ENCODE measurements at regions not wholly inside any gene's neighbourhood (a gene's known extent, or its start where the extent isn't known, plus 50 kb on each side); places are given as distances from the start of the nearest gene placed in this dataset.

- DNase-seq: no peak
- Histone ChIP-seq H2AFZ (ENCODE audit: low read length) (no peak overlapping the region), H3K4me3 (ENCODE audit: low read length) (no peak overlapping the region), H3K27me3 (replicated peaks; ENCODE audit: insufficient read depth, low read length) (no peaks in the 10 kb centered on the region), H3K9me3 (replicated peaks; ENCODE audit: insufficient read depth, low read length) (no peaks in the 10 kb centered on the region), H4K20me1 (ENCODE audit: insufficient read depth, low read length) (no peaks in the 10 kb centered on the region), H3K27ac (ENCODE audit: low read length) (no peak overlapping the region), H3F3A (ENCODE audit: insufficient read depth, low read length) (no peaks in the 10 kb centered on the region), H3K4me1 (ENCODE audit: low read length) (no peaks in the 10 kb centered on the region), H3K36me3 (replicated peaks; ENCODE audit: insufficient read depth, low read length) (no peaks in the 10 kb centered on the region), H3K4me2 (ENCODE audit: low read depth, low read length) (no peak overlapping the region), H3K9me2 (replicated peaks; ENCODE audit: insufficient read depth, low read length) (no peaks in the 10 kb centered on the region), H3K9ac (ENCODE audit: low read length) (no peak overlapping the region), H3K79me2 (ENCODE audit: low read length) (no peaks in the 10 kb centered on the region)
- TF ChIP-seq EZH2phosphoT487 (IDR thresholded peaks at IDR 0.05; ENCODE audit: low read length): no peak
- no peak for TF ChIP-seq EZH2 (optimal IDR thresholded peaks at IDR 0.05; ENCODE audit: low read depth, low read length)
- TF ChIP-seq, protein P1, sequence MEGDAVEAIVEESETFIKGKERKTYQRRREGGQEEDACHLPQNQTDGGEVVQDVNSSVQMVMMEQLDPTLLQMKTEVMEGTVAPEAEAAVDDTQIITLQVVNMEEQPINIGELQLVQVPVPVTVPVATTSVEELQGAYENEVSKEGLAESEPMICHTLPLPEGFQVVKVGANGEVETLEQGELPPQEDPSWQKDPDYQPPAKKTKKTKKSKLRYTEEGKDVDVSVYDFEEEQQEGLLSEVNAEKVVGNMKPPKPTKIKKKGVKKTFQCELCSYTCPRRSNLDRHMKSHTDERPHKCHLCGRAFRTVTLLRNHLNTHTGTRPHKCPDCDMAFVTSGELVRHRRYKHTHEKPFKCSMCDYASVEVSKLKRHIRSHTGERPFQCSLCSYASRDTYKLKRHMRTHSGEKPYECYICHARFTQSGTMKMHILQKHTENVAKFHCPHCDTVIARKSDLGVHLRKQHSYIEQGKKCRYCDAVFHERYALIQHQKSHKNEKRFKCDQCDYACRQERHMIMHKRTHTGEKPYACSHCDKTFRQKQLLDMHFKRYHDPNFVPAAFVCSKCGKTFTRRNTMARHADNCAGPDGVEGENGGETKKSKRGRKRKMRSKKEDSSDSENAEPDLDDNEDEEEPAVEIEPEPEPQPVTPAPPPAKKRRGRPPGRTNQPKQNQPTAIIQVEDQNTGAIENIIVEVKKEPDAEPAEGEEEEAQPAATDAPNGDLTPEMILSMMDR (IDR thresholded peaks at IDR 0.05; ENCODE audit: low read length): no peak
Measured at GRCh38 chr16:87127766-87128147, 189.4 kb downstream of the C16orf95 start.

- no peak for TF ChIP-seq EZH2 (optimal IDR thresholded peaks at IDR 0.05; ENCODE audit: low read depth, low read length)
- TF ChIP-seq, protein P1 (IDR thresholded peaks at IDR 0.05; ENCODE audit: low read length): no peak
- no peak for TF ChIP-seq EZH2phosphoT487 (IDR thresholded peaks at IDR 0.05; ENCODE audit: low read length)
- Histone ChIP-seq H3K79me2 (ENCODE audit: low read length) (no peaks in the 10 kb centered on the region), H3K27ac (ENCODE audit: low read length) (no peak overlapping the region), H3K4me2 (ENCODE audit: low read depth, low read length) (no peak overlapping the region), H4K20me1 (ENCODE audit: insufficient read depth, low read length) (no peaks in the 10 kb centered on the region), H3K9ac (ENCODE audit: low read length) (no peak overlapping the region), H3K36me3 (replicated peaks; ENCODE audit: insufficient read depth, low read length) (no peaks in the 10 kb centered on the region), H3K9me3 (replicated peaks; ENCODE audit: insufficient read depth, low read length) (no peaks in the 10 kb centered on the region), H3K4me1 (ENCODE audit: low read length) (no peaks in the 10 kb centered on the region), H2AFZ (ENCODE audit: low read length) (no peak overlapping the region), H3K9me2 (replicated peaks; ENCODE audit: insufficient read depth, low read length) (no peaks in the 10 kb centered on the region), H3F3A (ENCODE audit: insufficient read depth, low read length) (no peaks in the 10 kb centered on the region), H3K4me3 (ENCODE audit: low read length) (no peak overlapping the region), H3K27me3 (replicated peaks; ENCODE audit: insufficient read depth, low read length) (no peaks in the 10 kb centered on the region)
- no peak for DNase-seq
Measured at GRCh38 chr16:87129771-87130170, 187.4 kb downstream of the C16orf95 start.

DNA sequence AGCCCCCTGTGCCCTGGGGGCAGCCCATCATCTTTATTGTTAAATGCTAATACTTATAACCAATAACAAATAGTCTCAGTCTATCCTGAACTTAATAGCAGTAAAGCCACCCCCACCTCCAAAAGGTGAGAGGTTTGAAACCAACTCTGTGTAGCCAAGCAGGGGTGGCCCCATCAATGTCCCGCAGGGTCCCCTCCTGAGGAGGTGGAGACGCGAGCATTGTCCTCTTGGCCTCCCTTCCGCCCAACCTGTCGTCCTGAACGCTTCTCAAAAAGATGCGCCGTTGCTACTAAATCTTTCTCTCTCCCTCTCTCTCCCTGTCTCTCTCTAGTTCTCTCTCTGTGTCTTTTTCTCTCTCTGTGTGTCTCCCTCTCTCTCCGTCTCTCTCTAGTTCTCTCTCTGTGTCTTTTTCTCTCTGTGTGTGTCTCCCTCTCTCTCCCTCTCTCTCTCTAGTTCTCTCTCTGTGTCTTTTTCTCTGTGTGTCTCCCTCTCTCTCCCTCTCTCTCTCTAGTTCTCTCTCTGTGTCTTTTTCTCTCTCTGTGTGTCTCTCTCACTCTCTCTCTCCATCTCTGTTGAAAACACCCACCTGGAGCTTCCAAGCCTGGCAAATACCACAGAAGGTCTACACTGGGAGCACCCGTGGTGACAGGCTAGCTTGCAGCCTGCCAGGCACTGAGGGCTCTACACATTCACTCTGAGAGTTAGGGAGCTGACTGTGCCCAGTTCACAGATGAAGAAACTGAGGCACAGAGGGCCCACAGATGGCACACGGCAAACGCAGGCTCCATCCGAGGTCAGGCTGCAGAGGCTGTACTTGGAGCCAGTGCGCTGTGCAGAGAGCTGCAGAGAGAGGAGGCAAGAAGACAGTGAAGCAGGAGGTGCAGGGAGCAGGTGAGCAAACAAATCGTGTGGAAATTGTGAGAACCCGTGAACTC, 185.9 kb downstream of the C16orf95 start:
- Histone ChIP-seq H3K27ac (ENCODE audit: low read length) (no peak overlapping the region), H3K9me3 (replicated peaks; ENCODE audit: insufficient read depth, low read length) (no peaks in the 10 kb centered on the region), H3K79me2 (ENCODE audit: low read length) (no peaks in the 10 kb centered on the region), H3K9me2 (replicated peaks; ENCODE audit: insufficient read depth, low read length) (no peaks in the 10 kb centered on the region), H3K4me2 (ENCODE audit: low read depth, low read length) (no peak overlapping the region), H3K36me3 (replicated peaks; ENCODE audit: insufficient read depth, low read length) (no peaks in the 10 kb centered on the region), H3K4me1 (ENCODE audit: low read length) (no peaks in the 10 kb centered on the region), H2AFZ (ENCODE audit: low read length) (no peak overlapping the region), H3K9ac (ENCODE audit: low read length) (no peak overlapping the region), H3K4me3 (ENCODE audit: low read length) (no peak overlapping the region), H3F3A (ENCODE audit: insufficient read depth, low read length) (no peaks in the 10 kb centered on the region), H3K27me3 (replicated peaks; ENCODE audit: insufficient read depth, low read length) (no peaks in the 10 kb centered on the region), H4K20me1 (ENCODE audit: insufficient read depth, low read length) (no peaks in the 10 kb centered on the region)
- TF ChIP-seq EZH2 (optimal IDR thresholded peaks at IDR 0.05; ENCODE audit: low read depth, low read length) (no peak), EZH2phosphoT487 (IDR thresholded peaks at IDR 0.05; ENCODE audit: low read length) (no peak)
- TF ChIP-seq, protein P1 (IDR thresholded peaks at IDR 0.05; ENCODE audit: low read length): no peak
- DNase-seq: no peak
